ENCODE measurements at regions not wholly inside any gene's neighbourhood (a gene's known extent, or its start where the extent isn't known, plus 50 kb on each side); places are given as distances from the start of the nearest gene placed in this dataset.

GRCh38 chr10:54914049-54914448 is 113.0 kb upstream of the PCDH15 start:
- no peaks in the 10 kb centered on the region for H3K27me3 ChIP-seq (ENCODE audit: insufficient read depth, poor library complexity, severe bottlenecking)
- no peak overlapping the region for H3K27ac ChIP-seq (replicated peaks)
- TF ChIP-seq SPI1 (IDR thresholded peaks at IDR 0.05; ENCODE audit: borderline replicate concordance, low read depth): no peak
- TF ChIP-seq, protein P1, sequence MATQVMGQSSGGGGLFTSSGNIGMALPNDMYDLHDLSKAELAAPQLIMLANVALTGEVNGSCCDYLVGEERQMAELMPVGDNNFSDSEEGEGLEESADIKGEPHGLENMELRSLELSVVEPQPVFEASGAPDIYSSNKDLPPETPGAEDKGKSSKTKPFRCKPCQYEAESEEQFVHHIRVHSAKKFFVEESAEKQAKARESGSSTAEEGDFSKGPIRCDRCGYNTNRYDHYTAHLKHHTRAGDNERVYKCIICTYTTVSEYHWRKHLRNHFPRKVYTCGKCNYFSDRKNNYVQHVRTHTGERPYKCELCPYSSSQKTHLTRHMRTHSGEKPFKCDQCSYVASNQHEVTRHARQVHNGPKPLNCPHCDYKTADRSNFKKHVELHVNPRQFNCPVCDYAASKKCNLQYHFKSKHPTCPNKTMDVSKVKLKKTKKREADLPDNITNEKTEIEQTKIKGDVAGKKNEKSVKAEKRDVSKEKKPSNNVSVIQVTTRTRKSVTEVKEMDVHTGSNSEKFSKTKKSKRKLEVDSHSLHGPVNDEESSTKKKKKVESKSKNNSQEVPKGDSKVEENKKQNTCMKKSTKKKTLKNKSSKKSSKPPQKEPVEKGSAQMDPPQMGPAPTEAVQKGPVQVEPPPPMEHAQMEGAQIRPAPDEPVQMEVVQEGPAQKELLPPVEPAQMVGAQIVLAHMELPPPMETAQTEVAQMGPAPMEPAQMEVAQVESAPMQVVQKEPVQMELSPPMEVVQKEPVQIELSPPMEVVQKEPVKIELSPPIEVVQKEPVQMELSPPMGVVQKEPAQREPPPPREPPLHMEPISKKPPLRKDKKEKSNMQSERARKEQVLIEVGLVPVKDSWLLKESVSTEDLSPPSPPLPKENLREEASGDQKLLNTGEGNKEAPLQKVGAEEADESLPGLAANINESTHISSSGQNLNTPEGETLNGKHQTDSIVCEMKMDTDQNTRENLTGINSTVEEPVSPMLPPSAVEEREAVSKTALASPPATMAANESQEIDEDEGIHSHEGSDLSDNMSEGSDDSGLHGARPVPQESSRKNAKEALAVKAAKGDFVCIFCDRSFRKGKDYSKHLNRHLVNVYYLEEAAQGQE (IDR thresholded peaks at IDR 0.05; ENCODE audit: insufficient replicate concordance, low read depth): no peak
- TF ChIP-seq POLR2AphosphoS5 (IDR thresholded peaks at IDR 0.05; ENCODE audit: low read depth): no peak
- no peak for TF ChIP-seq GABPA (IDR thresholded peaks at IDR 0.05; ENCODE audit: low read depth)
- TF ChIP-seq CTCF (IDR thresholded peaks at IDR 0.05; ENCODE audit: insufficient read depth, low read length): no peak
- no peak for DNase-seq (ENCODE audit: low read depth in 1 of 2, low spot score in 1 of 2)
- no peak overlapping the region for H3K4me3 ChIP-seq (replicated peaks; ENCODE audit: insufficient read depth, low read length)

GRCh38 chr10:54909165-54909564 is 108.1 kb upstream of the PCDH15 start:
- TF ChIP-seq, protein P1 (IDR thresholded peaks at IDR 0.05; ENCODE audit: insufficient replicate concordance, low read depth): no peak
- no peak for TF ChIP-seq SPI1 (IDR thresholded peaks at IDR 0.05; ENCODE audit: borderline replicate concordance, low read depth)
- no peak for TF ChIP-seq CTCF (IDR thresholded peaks at IDR 0.05; ENCODE audit: insufficient read depth, low read length)
- no peak for TF ChIP-seq POLR2AphosphoS5 (IDR thresholded peaks at IDR 0.05; ENCODE audit: low read depth)
- no peak for TF ChIP-seq GABPA (IDR thresholded peaks at IDR 0.05; ENCODE audit: low read depth)
- Histone ChIP-seq H3K27me3 (ENCODE audit: insufficient read depth, poor library complexity, severe bottlenecking) (no peaks in the 10 kb centered on the region), H3K27ac (replicated peaks) (no peak overlapping the region), H3K4me3 (replicated peaks; ENCODE audit: insufficient read depth, low read length) (no peak overlapping the region)
- DNase-seq (ENCODE audit: low read depth in 1 of 2, low spot score in 1 of 2): no peak

GRCh38 chr10:54908019-54908418 is 107.0 kb upstream of the PCDH15 start:
- TF ChIP-seq SPI1 (IDR thresholded peaks at IDR 0.05; ENCODE audit: borderline replicate concordance, low read depth) (no peak), CTCF (IDR thresholded peaks at IDR 0.05; ENCODE audit: insufficient read depth, low read length) (no peak), GABPA (IDR thresholded peaks at IDR 0.05; ENCODE audit: low read depth) (no peak), POLR2AphosphoS5 (IDR thresholded peaks at IDR 0.05; ENCODE audit: low read depth) (no peak)
- TF ChIP-seq, protein P1 (IDR thresholded peaks at IDR 0.05; ENCODE audit: insufficient replicate concordance, low read depth): no peak
- no peak overlapping the region for H3K4me3 ChIP-seq (replicated peaks; ENCODE audit: insufficient read depth, low read length)
- no peak overlapping the region for H3K27ac ChIP-seq (replicated peaks)
- no peak for DNase-seq (ENCODE audit: low read depth in 1 of 2, low spot score in 1 of 2)
- no peaks in the 10 kb centered on the region for H3K27me3 ChIP-seq (ENCODE audit: insufficient read depth, poor library complexity, severe bottlenecking)

All from HL-60 (cell line).